Subcutaneous abdominal adipose tissue (tissue), 5 donors: ENCODE measurements at regions not wholly inside any gene's neighbourhood (a gene's known extent, or its start where the extent isn't known, plus 50 kb on each side); places are given as distances from the start of the nearest gene placed in this dataset.
"Not testable (repeated sequence)": the region's sequence is repeated elsewhere in the genome, so short reads cannot be mapped to it uniquely, and the experiment has no call there.

ENCODE experiments used
- H3K27ac ChIP-seq: one replicate; pipeline ENCODE4 v1.7.0; 2013; ENCODE audit warnings: low read depth, mild to moderate bottlenecking, inconsistent platforms, low read length, moderate library complexity
- H3K27me3 ChIP-seq, 5 donors: one replicate each; pipeline ENCODE4 v1.7.0; 2013; ENCODE audit warnings: low read length in 5 of 5, inconsistent platforms in 1 of 5; ENCODE audit not compliant: control insufficient read depth in 5 of 5, insufficient read depth in 4 of 5
- H3K36me3 ChIP-seq, 5 donors: one replicate each; pipeline ENCODE4 v1.7.0; 2013; ENCODE audit warnings: low read length in 5 of 5; ENCODE audit not compliant: control insufficient read depth in 5 of 5, insufficient read depth in 5 of 5
- H3K4me1 ChIP-seq, 5 donors: one replicate each; pipeline ENCODE4 v1.7.0; 2013; ENCODE audit warnings: low read length in 5 of 5, mild to moderate bottlenecking in 3 of 5, moderate library complexity in 1 of 5; ENCODE audit not compliant: control insufficient read depth in 5 of 5, insufficient read depth in 5 of 5
- H3K4me3 ChIP-seq, 5 donors: one replicate each; pipeline ENCODE4 v1.7.0; 2013; ENCODE audit warnings: low read length in 5 of 5, low read depth in 1 of 5
- H3K9ac ChIP-seq, 5 donors: one replicate each; pipeline ENCODE4 v1.7.0; 2013; ENCODE audit warnings: low read length in 5 of 5, mild to moderate bottlenecking in 4 of 5, moderate library complexity in 3 of 5
- H3K9me3 ChIP-seq, 5 donors: one replicate each; pipeline ENCODE4 v1.7.0; 2013; ENCODE audit warnings: low read length in 5 of 5; ENCODE audit not compliant: control insufficient read depth in 5 of 5
- donor health status: healthy.
- donor health status: healthy.
- donor health status: healthy.
- donor health status: healthy.
- donor health status: healthy.

- Histone ChIP-seq H3K27me3 (peaks cover 0 to 2% (median 0%) of the 10 kb centered on the region in 5 donors), H3K4me3 (peak overlapping the region in 1 of 5 donors; percentile 17), H3K9me3 (peaks cover 0 to 48% (median 21%) of the 10 kb centered on the region in 5 donors)
These were observed 1378.6 kb upstream of the DEFB115 start for GRCh38 chr20:29878777-29879442.

GRCh38 chr20:29881107-29881506, 1376.4 kb upstream of the DEFB115 start:
- H3K4me1 ChIP-seq, H3K36me3 ChIP-seq, H3K27me3 ChIP-seq, H3K9ac ChIP-seq, H3K4me3 ChIP-seq, H3K27ac ChIP-seq: not testable (repeated sequence)
- H3K9me3 ChIP-seq, result peaks cover 0 to 28% (median 12%) of the 10 kb centered on the region in 5 donors

More at GRCh38 chr20:29878777-29879442, 1378.6 kb upstream of the DEFB115 start:
- no peak overlapping the region for H3K27ac ChIP-seq
- H3K9ac ChIP-seq, result no peak overlapping the region
- H3K36me3 ChIP-seq, result no peaks in the 10 kb centered on the region
- no peaks in the 10 kb centered on the region for H3K4me1 ChIP-seq

DNA sequence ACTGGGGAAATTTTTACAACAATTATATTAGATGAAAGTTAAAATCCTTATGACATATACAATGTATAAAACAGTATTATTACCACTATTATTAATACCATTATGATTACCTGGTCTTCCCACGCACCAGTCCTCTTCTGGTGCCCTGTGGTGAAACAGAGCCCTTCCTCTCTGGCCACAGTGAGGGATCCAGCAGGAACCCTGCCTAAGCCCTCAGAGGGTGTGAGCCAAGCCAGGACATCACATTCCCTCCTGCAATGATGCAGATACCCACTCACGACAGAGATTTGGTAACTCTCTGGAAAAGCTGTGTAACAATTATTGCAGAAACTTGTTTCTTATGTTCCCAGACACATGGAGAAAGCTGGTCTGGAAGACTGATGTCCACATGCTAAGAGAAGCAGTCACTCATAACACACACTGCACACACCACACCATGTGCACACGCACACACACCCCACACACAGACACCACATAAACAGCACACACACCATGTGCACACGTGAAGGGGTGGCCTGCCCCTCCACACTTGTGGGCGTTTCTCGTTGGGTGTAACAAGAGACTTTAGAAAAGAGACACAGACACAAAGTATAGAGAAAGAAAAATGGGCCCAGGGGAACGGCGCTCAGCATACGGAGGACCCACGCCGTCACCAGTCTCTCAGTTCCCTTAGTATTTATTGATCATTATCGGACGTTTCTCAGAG, 1373.8 kb upstream of the DEFB115 start:
- H3K4me3 ChIP-seq, H3K4me1 ChIP-seq, H3K9ac ChIP-seq, H3K9me3 ChIP-seq, H3K27me3 ChIP-seq, H3K36me3 ChIP-seq, H3K27ac ChIP-seq: not testable (repeated sequence)

DNA sequence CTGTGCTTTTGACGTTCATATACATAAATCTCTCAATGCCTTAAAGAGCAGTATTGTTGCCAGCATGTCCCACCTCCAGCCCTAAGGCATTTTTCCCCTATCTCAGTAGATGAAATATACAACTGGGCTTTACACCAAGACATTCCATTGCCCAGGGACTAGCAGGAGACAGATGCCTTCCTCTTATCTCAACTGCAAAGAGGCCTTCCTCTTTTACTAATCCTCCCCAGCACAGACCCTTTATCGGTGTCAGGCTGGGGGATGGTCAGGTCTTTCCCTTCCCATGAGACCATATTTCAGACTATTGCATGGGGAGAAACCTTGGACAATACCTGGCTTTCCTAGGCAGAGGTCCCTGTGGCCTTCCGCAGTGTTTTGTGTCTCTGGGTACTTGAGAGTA, 1373.1 kb upstream of the DEFB115 start:
- H3K27me3 ChIP-seq, H3K4me3 ChIP-seq, H3K4me1 ChIP-seq, H3K9me3 ChIP-seq, H3K36me3 ChIP-seq, H3K9ac ChIP-seq, H3K27ac ChIP-seq: not testable (repeated sequence)

GRCh38 chr20:29885282-29886185, 1371.9 kb upstream of the DEFB115 start:
- H3K27ac ChIP-seq, H3K9me3 ChIP-seq, H3K27me3 ChIP-seq, H3K9ac ChIP-seq, H3K36me3 ChIP-seq, H3K4me1 ChIP-seq: not testable (repeated sequence)
- peak overlapping the region in 1 of 5 donors; percentile 4 for H3K4me3 ChIP-seq

- H3K4me1 ChIP-seq, H3K27me3 ChIP-seq, H3K36me3 ChIP-seq, H3K4me3 ChIP-seq, H3K9ac ChIP-seq, H3K27ac ChIP-seq, H3K9me3 ChIP-seq: not testable (repeated sequence)
These were observed 1365.9 kb upstream of the DEFB115 start for GRCh38 chr20:29891555-29891954.
